ENCODE measurements at regions not wholly inside any gene's neighbourhood (a gene's known extent, or its start where the extent isn't known, plus 50 kb on each side); places are given as distances from the start of the nearest gene placed in this dataset.

- no peaks in the 10 kb centered on the region for H3K27me3 ChIP-seq (ENCODE audit: insufficient read depth, low read length)
- H3K9me3 Mint-ChIP-seq = peaks cover under 1 to 24% (median 8%) of the 10 kb centered on the region in 8 donors
- ChIA-PET CTCF (ENCODE audit: partially characterized antibody) (no interaction called here), POLR2A (ENCODE audit: partially characterized antibody) (no interaction called here)
- DNase-seq = no peak
- no peaks in the 10 kb centered on the region for H3K4me1 Mint-ChIP-seq
- no peaks in the 10 kb centered on the region for H3K36me3 Mint-ChIP-seq
- H3K36me3 ChIP-seq (ENCODE audit: insufficient read depth, low read length) = no peaks in the 10 kb centered on the region
- H3K4me3 ChIP-seq (ENCODE audit: low read length in 2 of 2) = no peak overlapping the region
- H3K4me3 Mint-ChIP-seq = no peak overlapping the region
- H3K9me3 ChIP-seq (ENCODE audit: control insufficient read depth in 1 of 2, low read length in 2 of 2) = no peaks in the 10 kb centered on the region
- H3K27me3 Mint-ChIP-seq = no peaks in the 10 kb centered on the region
- intact Hi-C loops (cut with micrococcal nuclease) = no loop called here
- no peaks in the 10 kb centered on the region for H3K4me1 ChIP-seq (ENCODE audit: insufficient read depth, low read length)
- H3K27ac Mint-ChIP-seq = no peak overlapping the region
- no peak overlapping the region for H3K27ac ChIP-seq (ENCODE audit: low read depth, low read length)
Measured at GRCh38 chr10:107450056-107450455, 285.6 kb upstream of the SORCS1 start.

DNA sequence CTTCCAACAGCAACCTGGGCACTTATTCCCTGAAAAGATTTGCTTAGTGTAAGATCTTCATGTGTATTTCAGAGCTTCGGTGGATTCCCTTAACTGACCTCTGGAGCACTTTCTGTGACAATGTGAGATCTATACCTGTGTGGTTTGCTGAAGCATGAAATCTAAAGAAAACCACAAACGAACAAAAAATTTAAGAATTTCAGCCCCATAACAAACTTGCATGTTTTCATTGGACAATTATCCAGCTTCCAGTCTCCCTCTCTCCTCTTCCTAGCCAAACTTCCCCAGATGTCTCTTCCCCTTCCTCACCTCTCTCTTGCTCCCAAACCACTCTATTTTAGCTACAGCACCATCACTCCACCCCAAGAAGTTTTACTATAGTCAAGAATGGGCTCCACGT lies 279.9 kb upstream of the SORCS1 start:
- Histone ChIP-seq H3K4me3 (ENCODE audit: low read length in 2 of 2) (no peak overlapping the region), H3K9me3 (ENCODE audit: control insufficient read depth in 1 of 2, low read length in 2 of 2) (no peaks in the 10 kb centered on the region), H3K27ac (ENCODE audit: low read depth, low read length) (no peak overlapping the region), H3K4me1 (ENCODE audit: insufficient read depth, low read length) (no peaks in the 10 kb centered on the region), H3K36me3 (ENCODE audit: insufficient read depth, low read length) (no peaks in the 10 kb centered on the region), H3K27me3 (ENCODE audit: insufficient read depth, low read length) (no peaks in the 10 kb centered on the region)
- no peaks in the 10 kb centered on the region for H3K4me1 Mint-ChIP-seq
- no peak overlapping the region for H3K27ac Mint-ChIP-seq
- no peaks in the 10 kb centered on the region for H3K27me3 Mint-ChIP-seq
- DNase-seq = no peak
- H3K4me3 Mint-ChIP-seq = no peak overlapping the region
- POLR2A ChIA-PET (ENCODE audit: partially characterized antibody) = no interaction called here
- CTCF ChIA-PET (ENCODE audit: partially characterized antibody) = no interaction called here
- intact Hi-C loops (cut with micrococcal nuclease) = no loop called here
- no peaks in the 10 kb centered on the region for H3K36me3 Mint-ChIP-seq
- H3K9me3 Mint-ChIP-seq = peaks cover 4 to 30% (median 14%) of the 10 kb centered on the region in 8 donors

GRCh38 chr10:107443813-107444212 lies 279.3 kb upstream of the SORCS1 start:
- H3K9me3 ChIP-seq (ENCODE audit: control insufficient read depth in 1 of 2, low read length in 2 of 2) = no peaks in the 10 kb centered on the region
- POLR2A ChIA-PET (ENCODE audit: partially characterized antibody) = no interaction called here
- no peaks in the 10 kb centered on the region for H3K27me3 ChIP-seq (ENCODE audit: insufficient read depth, low read length)
- Mint-ChIP-seq H3K9me3 (peaks cover 4 to 30% (median 14%) of the 10 kb centered on the region in 8 donors), H3K4me1 (no peaks in the 10 kb centered on the region), H3K4me3 (no peak overlapping the region), H3K27me3 (no peaks in the 10 kb centered on the region), H3K27ac (no peak overlapping the region), H3K36me3 (no peaks in the 10 kb centered on the region)
- no peak overlapping the region for H3K4me3 ChIP-seq (ENCODE audit: low read length in 2 of 2)
- no peaks in the 10 kb centered on the region for H3K36me3 ChIP-seq (ENCODE audit: insufficient read depth, low read length)
- no peak overlapping the region for H3K27ac ChIP-seq (ENCODE audit: low read depth, low read length)
- intact Hi-C loops (cut with micrococcal nuclease) = no loop called here
- CTCF ChIA-PET (ENCODE audit: partially characterized antibody) = no interaction called here
- no peak for DNase-seq
- no peaks in the 10 kb centered on the region for H3K4me1 ChIP-seq (ENCODE audit: insufficient read depth, low read length)

DNA sequence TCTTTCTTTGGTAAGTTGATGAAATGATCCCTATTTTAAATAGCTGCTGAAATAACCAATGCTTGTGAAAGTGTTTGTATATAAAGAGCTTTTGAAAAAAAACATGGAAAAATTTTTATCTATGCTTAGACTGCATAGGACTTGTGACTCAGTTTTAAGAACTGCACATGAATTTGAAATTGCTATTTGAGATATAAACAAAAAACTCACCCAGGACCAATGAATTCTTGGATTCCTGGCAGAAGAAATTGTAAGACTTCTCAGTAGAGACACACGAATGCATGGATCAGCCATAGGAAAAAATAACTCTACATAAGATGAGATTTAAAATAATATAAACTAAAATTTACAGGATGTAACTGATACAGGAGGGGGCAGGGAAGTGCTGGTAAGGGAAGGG lies 278.8 kb upstream of the SORCS1 start:
- CTCF ChIA-PET (ENCODE audit: partially characterized antibody) = no interaction called here
- Histone ChIP-seq H3K4me3 (ENCODE audit: low read length in 2 of 2) (no peak overlapping the region), H3K9me3 (ENCODE audit: control insufficient read depth in 1 of 2, low read length in 2 of 2) (no peaks in the 10 kb centered on the region), H3K27me3 (ENCODE audit: insufficient read depth, low read length) (no peaks in the 10 kb centered on the region), H3K27ac (ENCODE audit: low read depth, low read length) (no peak overlapping the region), H3K4me1 (ENCODE audit: insufficient read depth, low read length) (no peaks in the 10 kb centered on the region), H3K36me3 (ENCODE audit: insufficient read depth, low read length) (no peaks in the 10 kb centered on the region)
- no peaks in the 10 kb centered on the region for H3K36me3 Mint-ChIP-seq
- peaks cover 4 to 30% (median 14%) of the 10 kb centered on the region in 8 donors for H3K9me3 Mint-ChIP-seq
- intact Hi-C loops (cut with micrococcal nuclease) = no loop called here
- POLR2A ChIA-PET (ENCODE audit: partially characterized antibody) = no interaction called here
- H3K27ac Mint-ChIP-seq = no peak overlapping the region
- DNase-seq = no peak
- H3K4me3 Mint-ChIP-seq = no peak overlapping the region
- no peaks in the 10 kb centered on the region for H3K4me1 Mint-ChIP-seq
- no peaks in the 10 kb centered on the region for H3K27me3 Mint-ChIP-seq

- no peaks in the 10 kb centered on the region for H3K27me3 ChIP-seq (ENCODE audit: insufficient read depth, low read length)
- no peaks in the 10 kb centered on the region for H3K9me3 ChIP-seq (ENCODE audit: control insufficient read depth in 1 of 2, low read length in 2 of 2)
- no peaks in the 10 kb centered on the region for H3K36me3 ChIP-seq (ENCODE audit: insufficient read depth, low read length)
- POLR2A ChIA-PET (ENCODE audit: partially characterized antibody) = no interaction called here
- no peak overlapping the region for H3K27ac Mint-ChIP-seq
- H3K27ac ChIP-seq (ENCODE audit: low read depth, low read length) = no peak overlapping the region
- no peak overlapping the region for H3K4me3 ChIP-seq (ENCODE audit: low read length in 2 of 2)
- CTCF ChIA-PET (ENCODE audit: partially characterized antibody) = no interaction called here
- H3K4me3 Mint-ChIP-seq = no peak overlapping the region
- intact Hi-C loops (cut with micrococcal nuclease) = no loop called here
- H3K9me3 Mint-ChIP-seq = peaks cover 4 to 28% (median 14%) of the 10 kb centered on the region in 8 donors
- H3K27me3 Mint-ChIP-seq = no peaks in the 10 kb centered on the region
- H3K36me3 Mint-ChIP-seq = no peaks in the 10 kb centered on the region
- H3K4me1 Mint-ChIP-seq = no peaks in the 10 kb centered on the region
- DNase-seq = no peak
- H3K4me1 ChIP-seq (ENCODE audit: insufficient read depth, low read length) = no peaks in the 10 kb centered on the region
Measured at GRCh38 chr10:107442035-107442505, 277.6 kb upstream of the SORCS1 start.

- Mint-ChIP-seq H3K27ac (no peak overlapping the region), H3K4me1 (no peaks in the 10 kb centered on the region), H3K27me3 (no peaks in the 10 kb centered on the region), H3K9me3 (peaks cover 4 to 30% (median 17%) of the 10 kb centered on the region in 8 donors), H3K4me3 (no peak overlapping the region), H3K36me3 (no peaks in the 10 kb centered on the region)
- Histone ChIP-seq H3K4me3 (ENCODE audit: low read length in 2 of 2) (no peak overlapping the region), H3K36me3 (ENCODE audit: insufficient read depth, low read length) (no peaks in the 10 kb centered on the region), H3K9me3 (ENCODE audit: control insufficient read depth in 1 of 2, low read length in 2 of 2) (no peaks in the 10 kb centered on the region), H3K27ac (ENCODE audit: low read depth, low read length) (no peak overlapping the region), H3K27me3 (ENCODE audit: insufficient read depth, low read length) (no peaks in the 10 kb centered on the region), H3K4me1 (ENCODE audit: insufficient read depth, low read length) (no peaks in the 10 kb centered on the region)
- ChIA-PET CTCF (ENCODE audit: partially characterized antibody) (no interaction called here), POLR2A (ENCODE audit: partially characterized antibody) (no interaction called here)
- DNase-seq = no peak
- intact Hi-C loops (cut with micrococcal nuclease) = no loop called here
Measured at GRCh38 chr10:107440741-107441140, 276.2 kb upstream of the SORCS1 start.

DNA sequence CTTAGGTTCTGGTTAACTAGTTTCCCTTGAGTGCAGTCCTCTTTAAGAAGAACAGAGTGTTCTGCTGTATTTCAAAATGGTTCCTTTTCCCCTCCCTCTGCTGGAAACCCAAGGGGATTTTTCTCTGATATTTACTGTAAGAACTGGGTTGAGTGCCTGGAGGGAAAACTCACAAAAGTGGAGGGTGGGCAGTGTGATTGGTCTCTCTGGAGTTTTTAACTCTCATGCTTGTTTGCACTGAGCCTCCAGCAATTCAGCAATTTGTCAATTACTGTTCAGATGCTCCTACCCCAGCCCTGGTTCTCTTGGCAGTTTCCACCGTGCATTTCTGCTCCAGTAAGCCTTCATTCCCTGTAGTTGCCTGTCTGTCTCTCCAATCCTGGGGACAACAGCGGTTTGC lies 273.4 kb upstream of the SORCS1 start:
- POLR2A ChIA-PET (ENCODE audit: partially characterized antibody) = no interaction called here
- no peak overlapping the region for H3K27ac Mint-ChIP-seq
- no peaks in the 10 kb centered on the region for H3K4me1 ChIP-seq (ENCODE audit: insufficient read depth, low read length)
- H3K36me3 Mint-ChIP-seq = no peaks in the 10 kb centered on the region
- H3K9me3 ChIP-seq (ENCODE audit: control insufficient read depth in 1 of 2, low read length in 2 of 2) = no peaks in the 10 kb centered on the region
- H3K27ac ChIP-seq (ENCODE audit: low read depth, low read length) = no peak overlapping the region
- no peak for DNase-seq
- intact Hi-C loops (cut with micrococcal nuclease) = no loop called here
- H3K4me3 Mint-ChIP-seq = no peak overlapping the region
- CTCF ChIA-PET (ENCODE audit: partially characterized antibody) = no interaction called here
- no peaks in the 10 kb centered on the region for H3K4me1 Mint-ChIP-seq
- H3K9me3 Mint-ChIP-seq = peaks cover 2 to 22% (median 12%) of the 10 kb centered on the region in 8 donors
- no peaks in the 10 kb centered on the region for H3K27me3 Mint-ChIP-seq
- no peak overlapping the region for H3K4me3 ChIP-seq (ENCODE audit: low read length in 2 of 2)
- no peaks in the 10 kb centered on the region for H3K27me3 ChIP-seq (ENCODE audit: insufficient read depth, low read length)
- H3K36me3 ChIP-seq (ENCODE audit: insufficient read depth, low read length) = no peaks in the 10 kb centered on the region

DNA sequence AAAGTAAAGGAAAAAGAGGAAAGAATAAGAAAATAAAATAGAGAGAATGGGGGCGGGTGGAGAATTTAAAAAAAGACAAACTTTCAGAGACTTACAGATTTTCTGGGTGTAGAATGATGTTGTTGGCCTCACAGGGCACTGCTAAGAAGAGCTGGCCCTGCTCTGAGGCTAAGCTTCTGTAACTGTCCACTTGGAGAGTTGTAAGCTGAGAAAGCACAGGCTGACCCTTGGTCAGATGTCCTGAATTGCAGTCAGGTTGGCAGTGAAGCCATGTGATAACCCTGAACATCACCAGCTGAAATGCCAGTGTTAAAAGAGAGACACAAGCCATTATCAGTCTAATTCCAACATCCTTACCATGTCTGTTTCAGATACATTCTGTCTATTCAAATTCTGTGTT lies 272.1 kb upstream of the SORCS1 start:
- no peak overlapping the region for H3K4me3 Mint-ChIP-seq
- H3K9me3 Mint-ChIP-seq = peaks cover 5 to 28% (median 11%) of the 10 kb centered on the region in 8 donors
- Histone ChIP-seq H3K27me3 (ENCODE audit: insufficient read depth, low read length) (no peaks in the 10 kb centered on the region), H3K4me3 (ENCODE audit: low read length in 2 of 2) (no peak overlapping the region), H3K9me3 (ENCODE audit: control insufficient read depth in 1 of 2, low read length in 2 of 2) (no peaks in the 10 kb centered on the region), H3K36me3 (ENCODE audit: insufficient read depth, low read length) (no peaks in the 10 kb centered on the region), H3K27ac (ENCODE audit: low read depth, low read length) (no peak overlapping the region), H3K4me1 (ENCODE audit: insufficient read depth, low read length) (no peaks in the 10 kb centered on the region)
- POLR2A ChIA-PET (ENCODE audit: partially characterized antibody) = no interaction called here
- no peaks in the 10 kb centered on the region for H3K36me3 Mint-ChIP-seq
- no peaks in the 10 kb centered on the region for H3K27me3 Mint-ChIP-seq
- no peak for DNase-seq
- H3K4me1 Mint-ChIP-seq = no peaks in the 10 kb centered on the region
- H3K27ac Mint-ChIP-seq = no peak overlapping the region
- CTCF ChIA-PET (ENCODE audit: partially characterized antibody) = no interaction called here
- intact Hi-C loops (cut with micrococcal nuclease) = no loop called here
